Esophagus squamous epithelium (tissue), 5 donors: ENCODE measurements at regions not wholly inside any gene's neighbourhood (a gene's known extent, or its start where the extent isn't known, plus 50 kb on each side); places are given as distances from the start of the nearest gene placed in this dataset.

Experiments used
- DNase-seq: peaks from one replicate; lab custom pipeline; 2025; lab: John Stamatoyannopoulos, UW
- H3K27ac ChIP-seq, 4 donors: fragments of 200-600 bp; sonication (generic); one replicate each; pipeline ENCODE4 v1.5.1; 2016 to 2019; ENCODE audit warnings: mild to moderate bottlenecking in 1 of 4
- H3K27me3 ChIP-seq, 4 donors: fragments of 200-600 bp; sonication (generic); 1 replicate in 3 of 4; 2 replicates in 1 of 4; pipeline versions ENCODE4 v1.5.1 to v1.6.0; 2017 to 2021; ENCODE audit warnings: antibody characterized with exemption in 1 of 4
- H3K36me3 ChIP-seq, 3 donors: fragments of 200-600 bp; sonication (generic); one replicate each; pipeline ENCODE4 v1.5.1; 2016 to 2019
- H3K4me1 ChIP-seq, 3 donors: fragments of 200-600 bp; sonication (generic); one replicate each; pipeline ENCODE4 v1.5.1; 2017 to 2019
- H3K4me3 ChIP-seq, 4 donors: fragments of 200-600 bp; sonication (generic); 1 replicate in 3 of 4; 2 replicates in 1 of 4; pipeline ENCODE4 v1.5.1; 2016 to 2019; ENCODE audit warnings: mild to moderate bottlenecking in 2 of 4, moderate library complexity in 1 of 4
- H3K9me3 ChIP-seq, 3 donors: fragments of 200-600 bp; sonication (generic); one replicate each; pipeline ENCODE4 v1.5.1; 2016 to 2019
- POLR2A ChIP-seq, 4 donors: fragments of 450-650 bp; IDR thresholded peaks; one replicate each; pipeline ENCODE4 v1.6.1; 2017; ENCODE audit warnings: antibody characterized with exemption in 4 of 4, mild to moderate bottlenecking in 4 of 4, moderate library complexity in 3 of 4
- WGBS, 2 donors: methylation state at CpG; one replicate each; pipeline ENCODE4 v1.1.5; 2018; 5-methylcytosine and 5-hydroxymethylcytosine counted together
- intact Hi-C: fragments of 100-400 bp; cut with DNase I; formaldehyde crosslinking; loops from one replicate; pipeline ENCODE4 v1.15.0; 2022
- TF ChIP-seq, protein P1 (sequence below), 6 experiments: fragments of 450-650 bp in 4 of 6; fragments of 200-600 bp in 2 of 6; sonication (generic) in 2 of 6; IDR thresholded peaks; one replicate each; pipeline ENCODE4 v1.5.1; 2016 to 2019; ENCODE audit warnings: antibody characterized with exemption in 6 of 6, mild to moderate bottlenecking in 4 of 6, moderate library complexity in 4 of 6
- donor health status: DM: yes; HTN: yes; CAD: no.

DNA sequence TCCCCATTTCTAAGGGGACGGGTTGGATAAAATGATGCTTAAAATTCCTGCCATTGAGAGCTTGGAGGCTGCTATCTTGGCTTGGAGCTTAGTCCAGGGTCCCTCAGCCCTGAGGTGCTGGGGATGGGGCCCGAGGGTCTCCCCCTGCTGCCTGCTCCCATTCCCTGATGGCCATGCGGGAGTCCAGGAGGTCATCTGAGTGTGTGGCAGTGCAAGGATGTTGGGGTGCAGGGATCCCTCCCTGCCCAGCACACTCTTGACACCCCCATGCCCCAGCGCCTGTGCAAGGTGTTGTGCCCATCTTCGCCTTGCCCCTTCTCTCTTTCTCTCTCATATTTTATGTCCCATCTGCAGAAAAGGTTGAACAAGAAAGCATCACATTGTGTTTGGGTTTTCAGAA is 90.4 kb downstream of the IRF8 start:
- H3K9me3 ChIP-seq = no peaks in the 10 kb centered on the region
- TF ChIP-seq, protein P1, sequence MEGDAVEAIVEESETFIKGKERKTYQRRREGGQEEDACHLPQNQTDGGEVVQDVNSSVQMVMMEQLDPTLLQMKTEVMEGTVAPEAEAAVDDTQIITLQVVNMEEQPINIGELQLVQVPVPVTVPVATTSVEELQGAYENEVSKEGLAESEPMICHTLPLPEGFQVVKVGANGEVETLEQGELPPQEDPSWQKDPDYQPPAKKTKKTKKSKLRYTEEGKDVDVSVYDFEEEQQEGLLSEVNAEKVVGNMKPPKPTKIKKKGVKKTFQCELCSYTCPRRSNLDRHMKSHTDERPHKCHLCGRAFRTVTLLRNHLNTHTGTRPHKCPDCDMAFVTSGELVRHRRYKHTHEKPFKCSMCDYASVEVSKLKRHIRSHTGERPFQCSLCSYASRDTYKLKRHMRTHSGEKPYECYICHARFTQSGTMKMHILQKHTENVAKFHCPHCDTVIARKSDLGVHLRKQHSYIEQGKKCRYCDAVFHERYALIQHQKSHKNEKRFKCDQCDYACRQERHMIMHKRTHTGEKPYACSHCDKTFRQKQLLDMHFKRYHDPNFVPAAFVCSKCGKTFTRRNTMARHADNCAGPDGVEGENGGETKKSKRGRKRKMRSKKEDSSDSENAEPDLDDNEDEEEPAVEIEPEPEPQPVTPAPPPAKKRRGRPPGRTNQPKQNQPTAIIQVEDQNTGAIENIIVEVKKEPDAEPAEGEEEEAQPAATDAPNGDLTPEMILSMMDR (IDR thresholded peaks at IDR 0.05) = no peak
- TF ChIP-seq POLR2A (IDR thresholded peaks at IDR 0.05) = no peak
- H3K27me3 ChIP-seq = peaks cover 0 to 66% (median 0%) of the 10 kb centered on the region in 4 donors
- no peak overlapping the region for H3K27ac ChIP-seq
- no peak for DNase-seq
- WGBS, 2 donors = 81 to 87% methylated on average over 4 to 5 of the region's 5 CpGs
- H3K4me1 ChIP-seq = peaks cover 0 to 12% (median 4%) of the 10 kb centered on the region in 3 donors
- intact Hi-C loops = loop anchor here (10.0 kb wide), 1 partner anchor 165 kb away; no protein-coding TSS in a partner anchor
- H3K36me3 ChIP-seq = no peaks in the 10 kb centered on the region
- no peak overlapping the region for H3K4me3 ChIP-seq

DNA sequence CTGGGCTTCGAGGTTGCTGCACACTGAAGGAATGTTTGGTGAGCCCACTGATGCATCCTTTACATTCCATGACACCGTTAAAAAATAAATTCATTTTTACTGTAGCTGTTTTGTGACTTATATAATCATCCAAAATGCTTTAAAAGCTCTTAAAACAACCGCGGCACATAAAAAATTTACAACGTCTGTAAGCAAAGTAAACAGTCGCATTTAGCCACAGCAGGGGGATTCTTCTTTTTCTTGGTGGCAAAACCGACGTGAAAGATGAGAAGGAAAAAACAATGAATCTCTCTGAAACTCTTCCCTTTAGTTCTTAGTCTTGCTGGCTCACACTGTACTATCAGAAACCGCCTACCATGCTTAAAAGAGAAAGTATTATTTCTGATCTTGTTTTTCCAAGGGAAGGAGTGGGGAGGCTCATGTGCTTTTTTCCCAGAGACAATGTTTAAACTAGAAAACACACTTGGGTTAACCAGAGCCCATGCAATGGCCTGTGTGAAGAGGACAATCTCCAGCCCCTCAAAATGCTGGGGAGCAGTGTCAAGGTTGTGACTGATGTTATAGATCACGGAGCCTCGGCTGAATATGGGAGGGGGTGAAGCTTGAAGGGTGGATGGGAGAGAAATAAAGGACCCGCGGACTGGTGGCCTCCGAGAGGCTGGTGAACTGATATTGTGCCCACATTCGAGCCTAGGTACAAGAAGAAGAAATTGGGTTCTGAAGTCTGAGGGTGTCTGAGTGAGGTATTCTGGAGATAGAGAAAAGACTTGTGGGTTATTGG is 91.1 kb downstream of the IRF8 start:
- WGBS, 2 donors = 56 to 57% methylated on average over 15 of the region's 15 CpGs

DNA sequence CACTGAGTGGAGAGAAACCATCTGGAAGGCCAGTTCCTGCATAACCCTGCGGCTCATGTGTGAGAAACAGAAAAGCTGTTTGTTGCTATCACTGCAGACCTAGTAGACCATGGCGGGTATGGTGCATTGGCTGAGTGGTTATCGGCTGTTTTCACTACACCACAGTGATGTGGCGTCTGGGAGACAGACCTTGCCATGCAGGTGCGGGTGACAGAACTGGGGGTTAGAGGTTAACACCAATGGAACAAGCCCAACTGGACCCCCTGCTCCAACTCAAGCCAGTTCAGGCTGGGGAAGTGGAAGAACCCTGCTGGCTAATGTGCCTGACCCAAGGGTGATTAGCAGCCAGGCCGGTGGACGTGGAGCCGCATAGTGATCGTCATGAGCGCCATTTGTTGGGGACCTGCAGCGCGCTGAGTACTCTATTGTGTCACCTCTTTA is 91.9 kb downstream of the IRF8 start:
- no peak overlapping the region for H3K4me3 ChIP-seq
- 87 to 90% methylated on average over 8 to 10 of the region's 12 CpGs for WGBS, 2 donors
- TF ChIP-seq, protein P1 (IDR thresholded peaks at IDR 0.05) = no peak
- no peak for TF ChIP-seq POLR2A (IDR thresholded peaks at IDR 0.05)
- intact Hi-C loops = no loop called here
- peaks cover 0 to 12% (median 4%) of the 10 kb centered on the region in 3 donors for H3K4me1 ChIP-seq
- H3K9me3 ChIP-seq = no peaks in the 10 kb centered on the region
- H3K27ac ChIP-seq = no peak overlapping the region
- no peaks in the 10 kb centered on the region for H3K36me3 ChIP-seq
- peaks cover 0 to 57% (median 0%) of the 10 kb centered on the region in 4 donors for H3K27me3 ChIP-seq
- no peak for DNase-seq

More for the DNA sequence above, 91.1 kb downstream of the IRF8 start:
- Histone ChIP-seq H3K4me3 (no peak overlapping the region), H3K27me3 (peaks cover 0 to 59% (median 0%) of the 10 kb centered on the region in 4 donors), H3K27ac (no peak overlapping the region), H3K4me1 (peaks cover 0 to 12% (median 4%) of the 10 kb centered on the region in 3 donors), H3K9me3 (no peaks in the 10 kb centered on the region), H3K36me3 (no peaks in the 10 kb centered on the region)
- TF ChIP-seq, protein P1 (IDR thresholded peaks at IDR 0.05) = no peak
- TF ChIP-seq POLR2A (IDR thresholded peaks at IDR 0.05) = no peak
- intact Hi-C loops = loop anchor here (10.0 kb wide), 1 partner anchor 165 kb away; no protein-coding TSS in a partner anchor
- no peak for DNase-seq

DNA sequence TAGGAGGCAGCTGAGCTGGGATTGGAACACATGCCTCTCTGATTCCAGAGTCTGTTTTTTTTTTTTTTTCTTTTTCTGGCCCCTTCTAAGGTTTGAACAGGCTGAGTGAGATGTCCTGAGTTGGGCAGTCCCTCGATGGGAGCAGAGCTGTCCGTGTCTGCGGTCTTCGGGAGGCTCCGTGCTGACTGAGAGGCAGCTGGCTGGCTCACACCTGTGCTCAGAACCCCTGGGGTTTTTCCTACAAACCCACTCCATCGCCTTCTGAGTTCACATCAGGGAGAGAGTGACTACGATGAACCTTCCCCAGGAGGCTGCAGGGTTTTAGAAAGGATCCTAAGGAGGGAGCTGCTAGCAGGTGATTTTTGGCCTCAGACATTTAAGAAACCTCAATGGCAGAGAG is 92.5 kb downstream of the IRF8 start:
- Histone ChIP-seq H3K4me3 (no peak overlapping the region), H3K27ac (no peak overlapping the region), H3K27me3 (peaks cover 0 to 58% (median 0%) of the 10 kb centered on the region in 4 donors), H3K9me3 (no peaks in the 10 kb centered on the region), H3K4me1 (peaks cover 0 to 12% (median 4%) of the 10 kb centered on the region in 3 donors), H3K36me3 (no peaks in the 10 kb centered on the region)
- DNase-seq = no peak
- intact Hi-C loops = no loop called here
- WGBS, 2 donors = 78 to 83% methylated on average over 2 to 7 of the region's 7 CpGs
- TF ChIP-seq, protein P1 (IDR thresholded peaks at IDR 0.05) = no peak
- no peak for TF ChIP-seq POLR2A (IDR thresholded peaks at IDR 0.05)

DNA sequence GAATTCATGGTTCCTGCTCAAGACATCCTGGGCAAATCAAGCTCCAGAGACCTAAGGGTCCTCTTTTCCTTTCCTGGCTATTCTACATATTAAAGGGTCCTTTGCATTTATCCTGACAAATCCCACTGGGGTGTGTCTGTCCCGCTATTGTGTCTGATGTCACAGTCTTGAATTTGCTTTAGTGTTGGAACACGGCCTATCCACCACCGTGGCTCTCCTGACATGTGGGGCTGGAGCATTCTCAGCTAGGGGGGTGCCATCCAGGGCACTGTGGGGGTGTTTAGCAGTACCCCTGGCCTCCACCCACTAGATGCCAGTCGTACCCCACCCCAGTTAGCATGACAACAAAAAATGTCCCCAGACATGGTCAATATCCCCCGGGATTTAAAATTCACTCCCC is 92.9 kb downstream of the IRF8 start:
- TF ChIP-seq, protein P1 (IDR thresholded peaks at IDR 0.05) = no peak
- no peak for TF ChIP-seq POLR2A (IDR thresholded peaks at IDR 0.05)
- H3K9me3 ChIP-seq = no peaks in the 10 kb centered on the region
- peaks cover 0 to 10% (median 4%) of the 10 kb centered on the region in 3 donors for H3K4me1 ChIP-seq
- DNase-seq = no peak
- no peak overlapping the region for H3K27ac ChIP-seq
- intact Hi-C loops = no loop called here
- H3K4me3 ChIP-seq = no peak overlapping the region
- H3K36me3 ChIP-seq = no peaks in the 10 kb centered on the region
- peaks cover 0 to 62% (median 0%) of the 10 kb centered on the region in 4 donors for H3K27me3 ChIP-seq
- WGBS, 2 donors = 48 to 76% methylated on average over 4 to 5 of the region's 5 CpGs
